D721Med (cell line): ENCODE measurements at regions not wholly inside any gene's neighbourhood (a gene's known extent, or its start where the extent isn't known, plus 50 kb on each side); places are given as distances from the start of the nearest gene placed in this dataset.

Source experiments
- DNase-seq: peaks from one replicate; pipeline ENCODE4 v3.0.0; 2011; ENCODE audit warnings: low spot score; ENCODE audit not compliant: insufficient read length
- FAIRE-seq: peaks from 2 replicates; lab custom pipeline; 2011; peaks lifted over from hg19 to GRCh38; lab: Jason Lieb, UNC
- TF ChIP-seq, protein P1 (sequence below): IDR thresholded peaks from 2 replicates; pipeline ENCODE4 v1.5.1; 2012; ENCODE audit warnings: mild to moderate bottlenecking, control low read depth; ENCODE audit not compliant: insufficient read depth; ENCODE audit errors: missing control alignments

DNA sequence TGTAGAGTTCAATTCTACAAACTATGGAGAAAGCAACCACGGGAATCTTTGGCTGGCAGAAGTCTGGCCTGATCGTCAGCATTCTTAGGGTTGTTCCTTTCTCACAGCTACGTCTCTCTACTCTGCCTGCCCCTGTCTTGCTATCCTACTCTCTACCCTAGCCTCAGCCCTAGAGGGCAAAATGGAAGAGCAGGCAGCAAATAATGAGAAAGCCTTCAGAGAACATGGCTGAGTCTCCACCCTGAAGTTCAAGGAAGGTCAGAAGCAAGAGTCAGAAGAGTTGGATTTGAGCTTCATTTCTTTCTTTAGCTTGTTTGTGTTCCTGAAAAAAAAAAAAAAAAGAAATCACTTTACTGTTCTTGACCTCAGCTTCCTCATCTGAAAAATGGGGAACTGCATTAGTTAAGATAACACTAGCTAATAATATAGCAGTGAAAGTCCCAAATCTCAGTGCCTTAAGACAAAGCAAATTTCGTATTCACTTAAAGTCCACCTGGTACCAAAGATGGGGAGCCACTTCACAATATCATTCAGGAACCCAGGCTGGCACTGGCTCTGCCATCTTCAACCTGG lies 50.2 kb upstream of the CCND2 start:
- TF ChIP-seq, protein P1, sequence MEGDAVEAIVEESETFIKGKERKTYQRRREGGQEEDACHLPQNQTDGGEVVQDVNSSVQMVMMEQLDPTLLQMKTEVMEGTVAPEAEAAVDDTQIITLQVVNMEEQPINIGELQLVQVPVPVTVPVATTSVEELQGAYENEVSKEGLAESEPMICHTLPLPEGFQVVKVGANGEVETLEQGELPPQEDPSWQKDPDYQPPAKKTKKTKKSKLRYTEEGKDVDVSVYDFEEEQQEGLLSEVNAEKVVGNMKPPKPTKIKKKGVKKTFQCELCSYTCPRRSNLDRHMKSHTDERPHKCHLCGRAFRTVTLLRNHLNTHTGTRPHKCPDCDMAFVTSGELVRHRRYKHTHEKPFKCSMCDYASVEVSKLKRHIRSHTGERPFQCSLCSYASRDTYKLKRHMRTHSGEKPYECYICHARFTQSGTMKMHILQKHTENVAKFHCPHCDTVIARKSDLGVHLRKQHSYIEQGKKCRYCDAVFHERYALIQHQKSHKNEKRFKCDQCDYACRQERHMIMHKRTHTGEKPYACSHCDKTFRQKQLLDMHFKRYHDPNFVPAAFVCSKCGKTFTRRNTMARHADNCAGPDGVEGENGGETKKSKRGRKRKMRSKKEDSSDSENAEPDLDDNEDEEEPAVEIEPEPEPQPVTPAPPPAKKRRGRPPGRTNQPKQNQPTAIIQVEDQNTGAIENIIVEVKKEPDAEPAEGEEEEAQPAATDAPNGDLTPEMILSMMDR, result no peak
- FAIRE-seq (no peak), DNase-seq (no peak)

DNA sequence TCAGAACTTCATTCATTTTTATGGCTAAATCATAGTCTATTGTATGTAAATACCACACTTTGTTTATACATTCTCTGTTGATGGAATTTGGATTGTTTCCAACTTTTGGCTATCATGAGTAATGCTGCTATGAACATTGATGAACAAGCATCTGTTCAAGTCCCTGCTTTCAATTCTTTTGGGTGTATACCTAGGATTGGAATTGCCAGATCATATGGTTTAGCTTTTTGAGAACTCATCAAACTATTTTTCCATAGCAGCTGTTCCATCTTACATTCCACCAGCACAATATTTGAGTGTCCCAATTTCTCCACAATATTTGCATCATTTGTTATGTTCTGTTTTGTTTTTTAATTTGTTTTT lies 52.3 kb upstream of the CCND2 start:
- FAIRE-seq, result no peak
- no peak for DNase-seq
- TF ChIP-seq, protein P1, result no peak

DNA sequence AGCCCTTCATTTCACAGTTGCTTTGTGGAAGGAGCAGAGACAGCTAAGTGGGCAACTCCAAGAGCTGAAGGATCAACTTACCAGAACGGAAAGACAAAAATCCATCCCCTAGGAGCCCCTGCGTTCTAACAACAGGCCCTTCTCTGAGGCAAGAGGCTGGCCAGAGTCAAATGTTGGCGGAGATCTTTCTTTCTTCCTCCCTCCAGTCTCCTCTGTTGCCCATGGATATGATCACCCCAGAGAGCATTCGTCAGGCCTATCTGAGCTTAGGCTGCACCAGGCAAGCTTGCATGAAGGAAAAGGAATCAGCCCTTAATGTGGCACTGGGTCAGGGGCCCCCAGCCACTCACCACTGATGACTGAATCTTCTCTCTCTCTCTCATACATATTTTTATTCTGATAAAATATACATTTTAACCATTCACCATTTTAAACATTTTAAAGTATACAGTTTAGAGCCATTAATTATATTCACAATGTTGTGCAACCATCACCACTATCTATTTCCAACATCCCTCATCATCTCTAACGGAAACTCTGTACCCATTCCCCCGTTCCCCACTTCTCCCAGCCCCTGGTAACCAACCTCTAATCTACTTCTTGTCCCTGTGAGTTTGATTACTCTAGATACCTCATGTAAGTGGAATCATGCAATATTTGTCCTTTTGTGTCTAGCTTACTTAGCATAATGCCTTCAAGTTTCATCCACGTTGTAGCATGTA lies 52.9 kb upstream of the CCND2 start:
- FAIRE-seq, result no peak
- DNase-seq, result no peak
- TF ChIP-seq, protein P1, result no peak

DNA sequence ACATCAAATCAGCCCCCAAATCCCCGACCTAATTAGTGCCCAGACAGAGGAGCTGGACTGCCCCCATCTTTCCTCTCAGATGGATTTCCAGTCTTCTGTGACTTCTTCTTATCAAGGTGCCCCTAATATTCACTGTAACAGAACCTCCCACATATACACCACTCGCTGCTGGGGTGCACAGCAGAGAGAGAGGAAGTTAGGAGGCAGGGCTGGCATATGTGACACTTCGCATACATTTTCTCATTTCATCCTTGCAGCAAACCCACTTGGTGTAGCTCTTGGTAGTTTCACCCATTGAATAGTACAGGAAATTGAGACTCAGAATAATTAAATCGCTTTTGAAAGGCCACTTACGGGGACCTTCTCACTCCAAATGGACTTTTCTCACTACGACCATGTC lies 56.5 kb upstream of the CCND2 start:
- DNase-seq, result no peak
- FAIRE-seq, result no peak
- TF ChIP-seq, protein P1, result no peak

DNA sequence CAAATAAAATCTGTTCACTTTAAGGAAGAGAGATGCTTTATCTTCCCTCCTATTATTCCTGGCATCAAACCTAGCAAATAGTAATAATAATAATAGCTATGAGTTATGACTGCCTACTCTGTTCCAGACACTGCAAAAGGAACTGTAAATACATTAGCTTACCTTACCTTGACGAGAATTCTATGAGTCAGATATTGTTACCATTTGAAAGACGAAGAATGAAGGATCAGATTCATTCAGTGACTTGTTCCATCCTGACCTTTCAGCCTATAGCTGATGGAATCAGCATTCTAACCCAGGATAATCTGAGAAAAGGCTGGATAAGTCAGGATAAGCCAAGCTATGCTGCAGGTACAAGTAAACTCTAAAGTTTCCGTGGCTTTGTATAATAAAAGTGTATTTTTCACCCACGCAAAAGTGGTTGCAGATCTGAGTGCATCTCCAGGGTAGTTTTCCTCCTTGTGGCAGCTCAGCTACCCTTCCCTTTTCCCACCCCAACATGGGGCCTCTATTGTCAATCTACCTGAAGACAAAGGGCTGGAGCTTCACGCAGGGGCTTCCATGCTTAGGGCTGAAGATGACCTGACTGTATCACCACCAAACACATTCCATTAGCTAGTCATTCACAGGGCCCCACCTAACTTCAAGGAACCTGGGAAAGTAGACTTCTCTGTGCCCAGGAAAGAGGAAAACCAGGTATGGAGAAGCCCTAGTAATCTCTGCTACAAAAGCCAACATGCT lies 57.2 kb upstream of the CCND2 start:
- DNase-seq, result no peak
- FAIRE-seq, result no peak
- TF ChIP-seq, protein P1, result no peak

DNA sequence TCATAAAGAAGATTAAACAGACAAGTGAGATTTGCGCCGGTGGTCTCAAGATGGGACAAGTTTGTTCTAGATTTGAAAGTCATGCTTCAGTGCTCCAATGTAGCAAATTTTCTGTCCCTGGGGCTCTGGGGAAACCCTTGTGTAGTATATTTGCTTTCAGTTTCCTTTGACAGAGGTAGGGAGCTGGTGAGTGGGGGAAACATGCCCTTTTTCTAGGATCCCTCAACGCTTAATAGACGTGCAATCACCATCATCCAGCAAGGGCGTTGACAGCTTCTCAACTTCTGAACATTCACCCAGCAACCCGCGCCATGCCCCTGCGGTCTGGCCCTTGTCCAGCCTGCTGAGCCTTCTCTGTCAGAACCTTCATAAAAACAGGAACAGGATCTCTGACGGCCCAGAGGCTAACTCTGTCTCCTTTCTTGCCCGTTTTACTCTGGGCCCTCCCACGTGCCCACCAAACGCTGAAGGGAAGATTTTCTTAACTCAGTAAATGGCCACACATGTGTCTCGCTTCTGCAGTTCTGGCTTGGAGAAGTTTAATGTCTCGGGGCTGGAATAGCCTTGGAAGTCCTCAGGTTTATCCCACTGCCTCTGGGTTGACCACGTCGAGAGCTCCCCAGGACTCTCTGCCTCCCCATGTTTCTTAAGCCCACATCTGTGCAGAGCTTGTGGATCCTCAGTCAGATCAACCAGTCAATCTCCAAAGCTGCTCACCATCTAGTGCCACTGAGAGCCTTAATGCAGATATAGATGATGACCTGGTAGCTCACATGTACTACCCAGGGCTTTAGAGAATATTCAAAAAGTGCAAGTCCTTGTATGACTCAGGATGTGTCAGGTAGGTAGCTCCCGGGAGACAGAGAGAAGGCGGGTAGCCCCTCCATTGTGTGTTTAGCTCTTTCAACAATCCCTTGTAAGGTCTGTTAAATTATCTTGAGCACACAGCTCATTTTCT lies 58.1 kb upstream of the CCND2 start:
- DNase-seq (no peak), FAIRE-seq (no peak)
- TF ChIP-seq, protein P1, result no peak
